ENCODE measurements at regions not wholly inside any gene's neighbourhood (a gene's known extent, or its start where the extent isn't known, plus 50 kb on each side); places are given as distances from the start of the nearest gene placed in this dataset.

GRCh38 chrX:6661736-6662135 lies 126.8 kb upstream of the VCX3A start:
- H4K20me1 ChIP-seq (ENCODE audit: insufficient read depth, poor library complexity, severe bottlenecking), result no peaks in the 10 kb centered on the region
- no peaks in the 10 kb centered on the region for H3K36me3 ChIP-seq (replicated peaks; ENCODE audit: insufficient read depth, low read depth)
- DNase-seq (ENCODE audit: low spot score), result no peak
- H3K9me2 ChIP-seq (replicated peaks; ENCODE audit: insufficient read depth), result no peaks in the 10 kb centered on the region
- TF ChIP-seq CTCF (IDR thresholded peaks at IDR 0.05; ENCODE audit: poor library complexity) (no peak), EZH2 (IDR thresholded peaks at IDR 0.05; ENCODE audit: borderline replicate concordance) (no peak), EZH2phosphoT487 (IDR thresholded peaks at IDR 0.05; ENCODE audit: low read depth, severe bottlenecking, unreplicated experiment) (no peak)
- no peak overlapping the region for H2AFZ ChIP-seq
- no peaks in the 10 kb centered on the region for H3K9me3 ChIP-seq (ENCODE audit: low read depth)
- no peak overlapping the region for H3K27ac ChIP-seq
- H3K27me3 ChIP-seq, result no peaks in the 10 kb centered on the region
- no peak overlapping the region for H3K4me2 ChIP-seq
- no peaks in the 10 kb centered on the region for H3K79me2 ChIP-seq
- WGBS (ENCODE audit: low lambda C conversion rate, missing lambda C conversion rate), result 75% methylated on average over 4 of the region's 4 CpGs
- H3K4me1 ChIP-seq (ENCODE audit: insufficient read depth), result no peaks in the 10 kb centered on the region
- no peak overlapping the region for H3K4me3 ChIP-seq

- TF ChIP-seq CTCF (IDR thresholded peaks at IDR 0.05; ENCODE audit: poor library complexity), result no peak
- TF ChIP-seq EZH2phosphoT487 (IDR thresholded peaks at IDR 0.05; ENCODE audit: low read depth, severe bottlenecking, unreplicated experiment), result no peak
- no peak for TF ChIP-seq EZH2 (IDR thresholded peaks at IDR 0.05; ENCODE audit: borderline replicate concordance)
- Histone ChIP-seq H2AFZ (no peak overlapping the region), H3K4me3 (no peak overlapping the region), H3K27me3 (no peaks in the 10 kb centered on the region), H3K9me2 (replicated peaks; ENCODE audit: insufficient read depth) (no peaks in the 10 kb centered on the region), H3K79me2 (no peaks in the 10 kb centered on the region), H4K20me1 (ENCODE audit: insufficient read depth, poor library complexity, severe bottlenecking) (no peaks in the 10 kb centered on the region), H3K36me3 (replicated peaks; ENCODE audit: insufficient read depth, low read depth) (no peaks in the 10 kb centered on the region), H3K9me3 (ENCODE audit: low read depth) (no peaks in the 10 kb centered on the region), H3K4me2 (no peak overlapping the region), H3K4me1 (ENCODE audit: insufficient read depth) (no peaks in the 10 kb centered on the region), H3K27ac (no peak overlapping the region)
- 72% methylated on average over 2 of the region's 2 CpGs for WGBS (ENCODE audit: low lambda C conversion rate, missing lambda C conversion rate)
- DNase-seq (ENCODE audit: low spot score), result no peak
Measured at GRCh38 chrX:6660567-6661264, 125.8 kb upstream of the VCX3A start.

- Histone ChIP-seq H3K4me3 (no peak overlapping the region), H3K36me3 (replicated peaks; ENCODE audit: insufficient read depth, low read depth) (no peaks in the 10 kb centered on the region), H2AFZ (no peak overlapping the region), H3K9me2 (replicated peaks; ENCODE audit: insufficient read depth) (no peaks in the 10 kb centered on the region), H3K27me3 (no peaks in the 10 kb centered on the region), H3K27ac (no peak overlapping the region), H4K20me1 (ENCODE audit: insufficient read depth, poor library complexity, severe bottlenecking) (no peaks in the 10 kb centered on the region), H3K4me2 (no peak overlapping the region), H3K79me2 (no peaks in the 10 kb centered on the region), H3K9me3 (ENCODE audit: low read depth) (no peaks in the 10 kb centered on the region), H3K4me1 (ENCODE audit: insufficient read depth) (no peaks in the 10 kb centered on the region)
- no peak for TF ChIP-seq EZH2 (IDR thresholded peaks at IDR 0.05; ENCODE audit: borderline replicate concordance)
- no peak for TF ChIP-seq CTCF (IDR thresholded peaks at IDR 0.05; ENCODE audit: poor library complexity)
- no peak for TF ChIP-seq EZH2phosphoT487 (IDR thresholded peaks at IDR 0.05; ENCODE audit: low read depth, severe bottlenecking, unreplicated experiment)
- 46% methylated on average over 2 of the region's 2 CpGs for WGBS (ENCODE audit: low lambda C conversion rate, missing lambda C conversion rate)
- no peak for DNase-seq (ENCODE audit: low spot score)
Measured at GRCh38 chrX:6645216-6645615, 110.3 kb upstream of the VCX3A start.

All from hepatocyte (in vitro differentiated cells).